Glutamatergic neuron (in vitro differentiated cells): ENCODE measurements at regions not wholly inside any gene's neighbourhood (a gene's known extent, or its start where the extent isn't known, plus 50 kb on each side); places are given as distances from the start of the nearest gene placed in this dataset.

Experiments
- DNase-seq: peaks from one replicate; pipeline ENCODE4 v3.0.0; 2022
- H3K27ac Mint-ChIP-seq: one replicate; pipeline ENCODE4 v1.8.0; 2020; ENCODE audit warnings: mild to moderate bottlenecking, mixed read lengths, inconsistent platforms; ENCODE audit not compliant: unreplicated experiment
- H3K27me3 Mint-ChIP-seq: one replicate; pipeline ENCODE4 v1.8.0; 2020; ENCODE audit warnings: mild to moderate bottlenecking, moderate library complexity, mixed read lengths, inconsistent platforms; ENCODE audit not compliant: unreplicated experiment
- H3K36me3 Mint-ChIP-seq: one replicate; pipeline ENCODE4 v1.8.0; 2020; ENCODE audit warnings: mild to moderate bottlenecking, mixed read lengths, inconsistent platforms; ENCODE audit not compliant: unreplicated experiment
- H3K4me1 Mint-ChIP-seq: one replicate; pipeline ENCODE4 v1.8.0; 2020; ENCODE audit warnings: mild to moderate bottlenecking, low read depth, mixed read lengths, inconsistent platforms; ENCODE audit not compliant: unreplicated experiment
- H3K4me3 Mint-ChIP-seq: one replicate; pipeline ENCODE4 v1.8.0; 2020; ENCODE audit warnings: mild to moderate bottlenecking, mixed read lengths, inconsistent platforms; ENCODE audit not compliant: unreplicated experiment
- H3K9me3 Mint-ChIP-seq: one replicate; pipeline ENCODE4 v1.8.0; 2020; ENCODE audit warnings: mild to moderate bottlenecking, moderate library complexity, mixed read lengths, inconsistent platforms; ENCODE audit not compliant: unreplicated experiment
- CTCF ChIP-seq: fragments of 200-600 bp; sonication (generic); IDR thresholded peaks from one replicate; pipeline ENCODE4 v1.5.0; 2021; ENCODE audit not compliant: partially characterized antibody, unreplicated experiment

GRCh38 chr9:38253200-38253599 is 139.3 kb upstream of the ALDH1B1 start:
- Mint-ChIP-seq H3K4me3 (no peak overlapping the region), H3K27me3 (peaks cover 11% of the 10 kb centered on the region), H3K36me3 (peaks cover 5% of the 10 kb centered on the region), H3K9me3 (peaks cover 4% of the 10 kb centered on the region), H3K4me1 (peaks cover 31% of the 10 kb centered on the region), H3K27ac (no peak overlapping the region)
- DNase-seq = no peak
- TF ChIP-seq CTCF = no peak

GRCh38 chr9:38251036-38251860 is 141.3 kb upstream of the ALDH1B1 start:
- no peak for TF ChIP-seq CTCF
- no peak for DNase-seq
- Mint-ChIP-seq H3K36me3 (peaks cover 5% of the 10 kb centered on the region), H3K4me3 (peak overlapping the region; percentile 16), H3K4me1 (peaks cover 30% of the 10 kb centered on the region), H3K27ac (peak overlapping the region; percentile 81), H3K9me3 (peaks cover 4% of the 10 kb centered on the region), H3K27me3 (peaks cover 10% of the 10 kb centered on the region)

GRCh38 chr9:38250279-38251035 is 142.0 kb upstream of the ALDH1B1 start:
- H3K27me3 Mint-ChIP-seq = peaks cover 9% of the 10 kb centered on the region
- peaks cover 33% of the 10 kb centered on the region for H3K4me1 Mint-ChIP-seq
- H3K27ac Mint-ChIP-seq = peak overlapping the region; percentile 81
- H3K36me3 Mint-ChIP-seq = peaks cover 5% of the 10 kb centered on the region
- H3K4me3 Mint-ChIP-seq = no peak overlapping the region
- DNase-seq = no peak
- peaks cover 2% of the 10 kb centered on the region for H3K9me3 Mint-ChIP-seq
- TF ChIP-seq CTCF = no peak

GRCh38 chr9:38249587-38250210 is 142.8 kb upstream of the ALDH1B1 start:
- Mint-ChIP-seq H3K4me1 (peaks cover 26% of the 10 kb centered on the region), H3K9me3 (peaks cover 2% of the 10 kb centered on the region), H3K4me3 (no peak overlapping the region), H3K36me3 (peaks cover 5% of the 10 kb centered on the region), H3K27ac (no peak overlapping the region), H3K27me3 (peaks cover 9% of the 10 kb centered on the region)
- no peak for DNase-seq
- TF ChIP-seq CTCF = no peak
